DMS 273 (cell line): ENCODE measurements at regions not wholly inside any gene's neighbourhood (a gene's known extent, or its start where the extent isn't known, plus 50 kb on each side); places are given as distances from the start of the nearest gene placed in this dataset.
"Not testable (repeated sequence)": the region's sequence is repeated elsewhere in the genome, so short reads cannot be mapped to it uniquely, and the experiment has no call there.

Experiments used
- DNase-seq: peaks from one replicate; lab custom pipeline; 2025; ENCODE audit not compliant: unreplicated experiment; lab: John Stamatoyannopoulos, UW

DNA sequence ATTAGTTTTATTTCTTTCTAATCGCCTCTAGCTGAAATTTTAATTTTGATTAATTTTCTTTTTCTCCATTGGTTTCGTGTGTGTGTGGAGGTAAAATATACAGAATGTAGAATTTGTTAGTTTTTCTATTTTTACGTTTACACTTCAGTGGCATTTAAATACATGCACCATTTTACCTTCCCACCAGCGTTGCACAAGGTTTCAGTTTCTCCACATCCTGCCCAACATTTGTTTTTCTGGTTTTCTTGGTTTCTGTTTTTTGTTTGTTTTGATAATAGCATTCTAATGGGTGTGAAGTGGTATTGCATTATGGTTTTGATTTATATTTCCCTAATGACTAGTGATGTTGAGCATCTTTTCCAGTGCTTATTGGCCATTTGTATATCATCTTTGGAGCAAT is 871.4 kb upstream of the DEFB115 start:
- DNase-seq = not testable (repeated sequence)

DNA sequence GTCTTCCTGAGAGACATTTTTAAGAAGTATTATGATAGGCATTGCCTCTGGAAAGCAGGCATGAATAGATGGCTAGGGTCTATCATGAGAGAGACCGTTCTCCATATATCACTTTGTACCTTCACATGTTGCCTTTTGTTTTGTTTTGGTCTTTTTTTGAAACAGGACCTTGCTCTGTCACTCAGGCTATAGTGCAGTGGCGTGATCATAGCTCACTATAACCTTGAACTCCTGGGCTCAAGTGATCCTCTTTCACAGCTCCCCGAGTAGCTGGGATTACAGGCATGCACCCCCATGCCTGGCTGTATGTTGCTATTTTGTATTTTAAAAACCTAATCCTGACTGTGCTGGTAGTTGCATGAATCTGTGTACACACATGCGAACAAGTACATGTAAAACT is 869.6 kb upstream of the DEFB115 start:
- DNase-seq = not testable (repeated sequence)

DNA sequence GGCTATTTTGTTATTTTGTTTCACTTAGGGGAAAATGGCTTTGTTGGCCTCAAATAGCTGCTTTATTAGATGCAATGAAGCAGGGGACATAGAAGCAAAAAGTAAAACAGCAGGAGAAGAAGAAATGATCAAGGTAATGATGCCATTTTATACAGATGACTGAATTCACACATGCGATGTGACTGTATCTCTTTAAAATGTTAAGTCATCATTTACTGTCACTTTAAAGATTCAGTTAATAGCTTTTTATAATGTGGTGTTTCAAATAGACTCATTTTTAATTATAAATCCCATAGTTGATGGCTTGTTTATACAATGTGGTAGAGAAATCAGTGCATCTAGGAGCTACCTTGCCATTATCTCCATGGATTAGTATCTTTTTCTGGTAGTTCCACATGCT is 863.9 kb upstream of the DEFB115 start:
- not testable (repeated sequence) for DNase-seq

DNA sequence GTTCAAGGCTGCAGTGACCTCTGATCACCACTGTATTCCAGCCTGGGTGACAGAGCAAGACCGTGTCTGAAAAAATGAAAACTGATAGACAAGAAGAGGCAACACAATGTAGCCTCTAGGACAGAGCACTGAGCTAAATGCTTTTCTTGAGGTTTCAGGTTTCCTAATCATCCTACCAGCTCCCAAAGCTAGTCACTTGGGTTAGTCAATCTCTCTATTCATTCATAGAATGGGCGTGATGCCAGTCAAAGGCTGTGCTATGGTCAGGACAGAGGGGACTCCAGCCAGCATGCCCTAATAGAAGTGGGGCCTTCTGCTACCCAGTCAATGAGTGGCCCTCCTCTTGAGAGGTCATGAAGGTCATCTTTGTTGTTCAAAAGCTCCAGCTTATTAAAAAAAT is 860.4 kb upstream of the DEFB115 start:
- not testable (repeated sequence) for DNase-seq

DNA sequence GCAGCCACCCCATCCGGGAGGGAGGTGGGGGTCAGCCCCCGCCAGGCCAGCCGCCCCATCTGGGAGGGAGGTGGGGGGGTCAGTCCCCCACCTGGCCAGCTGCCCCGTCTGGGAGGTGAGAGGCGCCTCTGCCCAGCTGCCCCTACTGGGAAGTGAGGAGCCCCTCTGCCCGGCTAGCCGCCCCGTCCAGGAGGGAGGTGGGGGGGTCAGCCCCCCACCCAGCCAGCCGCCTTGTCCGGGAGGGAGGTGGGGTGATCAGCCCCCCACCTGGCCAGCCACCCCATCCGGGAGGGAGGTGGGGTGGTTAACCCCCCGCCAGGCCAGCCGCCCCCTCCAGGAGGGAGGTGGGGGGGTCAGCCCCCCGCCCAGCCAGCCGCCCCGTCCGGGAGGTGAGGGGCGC is 852.4 kb upstream of the DEFB115 start:
- not testable (repeated sequence) for DNase-seq

DNA sequence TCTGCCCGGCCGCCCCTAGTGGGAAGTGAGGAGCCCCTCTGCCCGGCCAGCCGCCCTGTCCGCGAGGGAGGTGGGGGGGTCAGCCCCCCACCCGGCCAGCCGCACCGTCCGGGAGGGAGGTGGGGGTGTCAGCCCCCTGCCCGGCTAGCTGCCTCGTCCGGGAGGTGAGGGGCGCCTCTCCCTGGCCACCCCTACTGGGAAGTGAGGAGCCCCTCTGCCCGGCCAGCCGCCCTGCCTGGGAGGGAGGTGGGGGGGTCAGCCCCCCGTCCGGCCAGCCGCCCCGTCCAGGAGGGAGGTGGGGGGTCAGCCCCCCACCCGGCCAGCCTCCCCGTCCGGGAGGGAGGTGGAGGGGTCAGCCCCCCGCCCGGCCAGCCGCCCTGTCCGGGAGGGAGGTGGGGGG is 851.9 kb upstream of the DEFB115 start:
- not testable (repeated sequence) for DNase-seq

DNA sequence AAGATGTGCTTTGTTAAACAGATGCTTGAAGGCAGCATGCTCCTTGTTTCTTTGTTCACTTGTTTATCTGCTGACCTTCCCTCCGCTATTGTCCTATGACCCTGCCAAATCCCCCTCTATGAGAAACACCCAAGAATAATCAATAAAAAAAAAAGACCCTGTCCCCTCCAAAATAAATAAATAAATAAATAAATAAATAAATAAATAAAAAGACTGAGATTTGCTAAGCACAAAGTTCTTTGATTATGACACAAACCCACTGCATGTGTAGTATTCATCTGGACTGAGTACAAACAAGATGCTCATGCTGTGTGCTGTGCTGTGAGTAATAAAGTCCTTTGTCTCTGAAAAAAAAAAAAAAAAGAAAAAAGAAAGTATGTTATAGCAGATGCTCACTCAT is 851.1 kb upstream of the DEFB115 start:
- DNase-seq = not testable (repeated sequence)

DNA sequence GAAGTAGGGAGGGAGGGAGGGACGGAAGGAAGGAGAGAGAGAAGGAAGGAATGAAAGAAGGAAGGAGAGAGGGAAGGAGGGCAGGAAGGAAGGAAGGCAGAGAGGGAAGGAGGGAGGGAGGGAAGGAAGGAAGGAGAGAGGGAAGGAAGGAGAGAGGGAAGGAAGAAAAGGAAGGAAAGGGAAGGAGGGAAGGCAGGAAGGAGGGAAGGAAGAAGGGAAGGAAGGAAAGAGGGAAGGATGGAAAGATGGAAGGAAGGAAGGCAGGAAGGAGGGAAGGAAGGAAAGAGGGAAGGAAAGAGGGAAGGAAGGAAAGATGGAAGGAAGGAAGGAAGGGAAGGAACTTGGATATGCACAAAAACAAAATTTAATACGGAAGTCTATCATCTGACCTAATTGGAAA is 844.5 kb upstream of the DEFB115 start:
- DNase-seq = no peak

DNA sequence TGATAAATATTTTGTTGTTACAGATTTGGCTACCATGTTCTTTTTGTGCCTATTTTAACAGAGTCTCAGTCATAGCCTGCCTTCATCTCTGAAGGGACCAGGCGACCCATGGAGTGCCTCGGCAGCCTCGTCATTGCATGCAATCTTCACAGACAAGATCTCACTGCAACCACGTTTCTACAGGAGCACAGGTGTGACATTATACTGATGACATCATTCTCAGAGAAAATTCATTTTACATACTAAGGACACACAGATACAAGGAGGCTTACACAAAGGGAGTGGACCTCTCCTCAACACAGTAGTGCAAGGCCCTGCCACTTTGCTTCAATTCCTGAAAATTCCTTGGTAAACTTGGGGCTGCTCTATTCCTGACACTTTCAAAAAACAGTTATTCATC is 840.1 kb upstream of the DEFB115 start:
- DNase-seq = not testable (repeated sequence)

DNA sequence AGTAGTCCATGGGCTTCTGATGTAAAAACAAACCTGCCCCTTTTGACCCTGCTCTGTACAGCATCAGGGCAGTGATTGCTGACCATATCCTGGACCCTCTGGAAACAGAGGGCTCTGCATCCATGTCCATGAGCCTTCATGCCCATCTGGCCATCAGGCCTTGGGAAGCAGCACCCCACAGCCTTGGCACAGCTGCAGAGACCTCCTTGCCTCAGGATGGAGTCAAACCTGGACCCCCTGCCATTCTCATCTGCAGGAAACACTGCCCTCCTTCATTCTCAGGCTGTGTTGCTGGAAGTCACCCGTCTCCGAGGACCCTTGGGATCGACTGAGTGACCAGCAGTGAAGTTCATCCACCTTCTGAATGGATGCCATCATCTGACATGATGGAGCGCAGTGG is 839.1 kb upstream of the DEFB115 start:
- DNase-seq = not testable (repeated sequence)

DNA sequence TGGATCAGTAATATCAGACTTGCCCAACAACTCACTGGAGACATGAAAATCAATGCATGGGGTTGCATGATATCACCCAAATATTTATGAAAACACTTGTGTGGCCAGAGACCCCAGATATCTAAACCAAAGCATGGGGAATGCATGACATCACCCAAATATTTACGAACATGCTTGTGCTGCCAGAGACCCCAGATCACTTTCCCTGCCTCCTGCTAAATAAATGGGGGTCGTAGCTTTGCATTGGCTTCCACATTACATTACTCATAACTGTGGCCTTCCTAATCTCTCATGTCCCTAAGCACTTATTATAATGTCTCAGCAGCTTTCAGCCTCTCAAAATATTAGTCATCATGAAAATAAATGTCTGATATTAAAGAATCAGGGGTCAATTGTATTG is 838.0 kb upstream of the DEFB115 start:
- no peak for DNase-seq

DNA sequence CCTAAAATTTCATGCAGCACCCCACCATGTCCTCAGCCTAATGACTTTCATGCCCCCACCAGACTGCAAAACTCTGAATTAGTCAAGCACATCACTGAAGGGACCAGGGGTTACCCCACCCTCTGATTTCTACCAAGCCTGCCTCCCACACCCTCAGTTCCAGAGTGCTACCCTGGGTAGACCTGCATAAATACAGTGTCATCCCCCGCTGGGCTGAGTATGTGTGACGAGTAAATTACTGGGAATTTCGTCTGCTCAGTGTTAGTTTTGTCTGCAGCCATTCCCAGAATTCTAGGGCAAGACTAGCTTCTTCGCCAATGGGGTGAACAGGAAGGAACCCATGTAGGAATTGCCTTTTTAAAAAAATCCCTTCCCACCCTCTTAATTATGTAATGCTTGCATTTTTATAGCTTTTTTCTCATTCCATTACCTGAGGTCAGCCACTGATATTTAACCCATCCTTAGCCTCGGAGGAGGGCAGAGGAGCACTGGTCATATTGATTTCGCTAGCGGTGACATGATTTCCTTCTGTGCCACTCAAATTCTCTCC is 837.5 kb upstream of the DEFB115 start:
- not testable (repeated sequence) for DNase-seq
